DMS53 (cell line): ENCODE measurements at regions not wholly inside any gene's neighbourhood (a gene's known extent, or its start where the extent isn't known, plus 50 kb on each side); places are given as distances from the start of the nearest gene placed in this dataset.
"Not testable (repeated sequence)": the region's sequence is repeated elsewhere in the genome, so short reads cannot be mapped to it uniquely, and the experiment has no call there.

Experiments
- DNase-seq: peaks from one replicate; lab custom pipeline; 2025; lab: John Stamatoyannopoulos, UW

DNA sequence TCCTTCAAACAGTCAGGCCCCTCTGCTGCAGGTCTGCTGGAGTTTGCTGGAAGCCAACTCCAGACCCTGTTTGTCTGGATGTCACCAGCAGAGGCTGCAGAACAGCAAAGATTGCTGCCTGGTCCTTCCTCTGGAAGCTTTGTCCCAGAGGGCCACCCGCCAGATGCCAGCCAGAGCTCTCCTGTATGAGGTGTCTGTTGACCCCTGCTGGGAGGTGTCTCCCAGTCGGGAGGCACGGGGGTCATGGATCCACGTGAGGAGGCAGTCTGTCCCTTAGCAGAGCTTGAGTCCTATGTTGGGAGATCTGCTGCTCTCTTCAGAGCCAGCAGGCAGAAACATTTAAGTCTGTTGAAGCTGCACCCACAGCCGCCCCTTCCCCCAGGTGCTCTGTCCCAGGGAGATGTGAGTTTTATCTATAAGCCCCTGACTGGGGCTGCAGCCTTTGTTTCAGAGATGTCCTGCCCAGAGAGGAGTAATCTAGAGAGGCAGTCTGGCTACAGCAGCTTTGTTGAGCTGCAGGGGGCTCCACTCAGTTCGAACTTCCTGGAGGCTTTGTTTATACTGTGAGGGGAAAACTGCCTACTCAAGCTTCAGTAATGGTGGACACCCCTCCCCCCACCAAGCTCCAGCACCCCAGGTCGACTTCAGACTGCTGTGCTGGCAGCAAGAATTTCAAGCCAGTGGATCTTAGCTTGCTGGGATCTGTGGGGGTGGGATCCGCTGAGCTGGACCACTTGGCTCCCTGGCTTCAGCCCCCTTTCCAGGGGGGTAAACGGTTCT, 72.1 kb downstream of the OGFRL1 start:
- DNase-seq, result not testable (repeated sequence)

DNA sequence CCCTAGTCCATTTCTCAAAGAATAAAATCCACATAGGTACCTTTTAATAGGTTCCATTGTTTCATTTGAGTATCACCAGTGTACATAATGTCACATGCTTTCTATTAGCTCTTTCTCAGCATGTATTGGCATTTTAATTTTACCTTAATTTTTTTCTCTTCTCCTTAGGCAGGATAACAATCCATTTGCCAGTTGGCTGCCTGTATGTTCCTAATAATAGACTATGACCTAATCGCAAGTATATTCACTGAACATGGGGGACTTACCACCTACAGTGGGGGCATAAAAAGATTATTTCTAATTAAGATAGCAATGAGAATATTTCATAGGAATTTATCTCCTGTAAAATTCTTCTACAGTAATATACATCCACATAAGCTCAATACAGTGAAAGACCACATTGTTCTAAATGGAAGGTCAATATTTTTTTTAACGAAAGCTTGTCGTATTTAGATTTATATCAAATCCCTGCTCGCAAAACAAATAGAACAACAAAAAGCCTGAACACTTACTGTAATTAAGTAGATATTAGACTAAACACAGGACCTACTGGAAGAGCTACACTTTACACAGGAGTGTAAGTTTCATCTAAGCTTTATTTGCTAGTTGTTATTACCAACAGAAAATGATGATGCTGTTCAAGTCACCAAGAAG, 76.4 kb downstream of the OGFRL1 start:
- no peak for DNase-seq

DNA sequence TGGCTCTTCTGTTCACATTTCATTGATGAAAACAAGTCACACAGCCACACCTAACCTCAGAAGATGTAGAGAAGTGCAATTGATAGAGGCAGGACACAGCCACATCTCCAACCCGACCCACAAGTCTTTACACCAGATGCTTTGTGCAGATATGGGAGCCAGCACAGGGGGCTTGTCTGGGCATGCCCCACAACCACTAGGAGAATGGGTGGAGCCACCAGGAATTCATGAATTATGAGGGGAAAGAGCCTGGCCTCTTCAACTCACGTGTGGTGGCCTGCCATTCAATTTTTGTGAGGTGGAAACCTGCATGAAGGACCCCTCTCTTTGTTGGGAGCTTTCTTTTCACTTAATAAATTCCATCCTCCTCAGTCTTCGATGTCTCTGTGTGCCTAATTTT, 79.1 kb downstream of the OGFRL1 start:
- peak; percentile 12 for DNase-seq

DNA sequence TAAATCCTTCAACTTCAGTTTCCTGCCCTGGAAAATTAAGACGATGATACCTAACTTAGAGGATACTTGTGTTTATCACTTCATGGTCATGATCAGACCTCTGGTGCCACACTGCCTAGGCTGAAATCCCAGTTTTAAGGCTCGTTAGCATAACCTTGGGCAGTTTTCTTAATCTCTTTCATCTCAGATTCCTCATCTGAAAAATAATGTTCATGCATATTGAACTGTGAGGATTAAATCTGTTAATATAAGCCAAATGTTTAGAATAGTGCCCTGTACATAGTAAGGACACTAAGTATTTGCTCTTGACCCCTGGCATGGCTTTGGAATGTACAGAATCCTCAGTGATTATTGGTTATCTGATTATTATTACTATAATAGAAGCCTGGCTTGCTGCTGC, 79.7 kb downstream of the OGFRL1 start:
- DNase-seq, result no peak

DNA sequence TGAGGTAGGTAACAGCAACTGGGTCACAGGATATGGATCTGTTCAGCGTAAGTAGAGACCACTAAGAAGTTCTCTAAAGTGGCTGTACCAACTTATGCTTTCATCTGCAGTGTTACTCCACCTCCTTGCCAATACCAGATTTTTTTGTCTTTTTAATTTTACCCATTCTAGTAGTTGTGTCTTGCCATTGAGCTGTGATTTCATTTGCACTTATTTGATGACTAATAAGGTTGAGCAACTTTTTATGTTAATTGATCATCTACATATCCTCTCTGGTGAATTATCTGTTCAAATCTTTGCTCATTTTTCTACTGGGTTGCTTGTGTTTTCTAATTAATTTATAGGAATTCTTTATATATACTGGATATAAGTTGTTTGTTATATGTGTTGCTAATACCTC, 82.9 kb downstream of the OGFRL1 start:
- no peak for DNase-seq

DNA sequence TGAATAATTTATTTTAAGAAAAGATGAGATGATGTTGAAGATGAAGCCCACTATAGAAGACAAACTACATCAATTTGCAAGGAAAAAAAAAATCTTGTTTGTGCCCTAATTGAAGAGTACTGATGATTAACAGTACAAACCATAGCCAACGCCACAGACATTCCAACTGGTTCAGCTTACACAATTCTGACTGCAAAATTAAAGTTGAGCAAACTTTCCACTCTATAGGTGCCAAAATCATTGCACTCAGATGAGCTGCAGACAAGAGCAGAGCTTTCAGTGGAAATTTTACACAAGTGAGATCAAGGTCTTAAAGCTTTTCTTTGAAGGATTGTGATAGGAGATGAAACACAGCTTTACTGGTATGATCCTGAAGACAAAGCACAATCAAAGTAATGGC, 85.3 kb downstream of the OGFRL1 start:
- DNase-seq, result no peak

DNA sequence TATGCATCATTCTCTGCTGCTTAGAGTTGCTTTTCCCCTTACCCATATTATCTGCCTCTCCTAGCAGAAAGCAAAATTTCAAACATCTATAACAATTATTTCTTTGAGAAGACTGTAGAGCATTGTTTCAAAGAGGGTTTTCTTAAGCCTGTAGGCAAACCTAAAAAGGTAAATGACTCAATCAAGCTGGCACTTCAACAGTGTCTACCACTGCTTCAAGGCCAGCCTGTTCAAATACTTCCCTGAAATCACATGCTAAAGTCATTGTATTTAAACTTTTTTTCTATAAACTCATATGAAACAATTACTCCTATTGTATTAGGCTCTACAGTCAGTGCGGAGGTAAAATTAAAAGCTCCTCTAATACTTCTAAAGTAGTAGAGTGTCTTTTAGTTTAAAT, 87.1 kb downstream of the OGFRL1 start:
- peak; percentile 20 for DNase-seq

DNA sequence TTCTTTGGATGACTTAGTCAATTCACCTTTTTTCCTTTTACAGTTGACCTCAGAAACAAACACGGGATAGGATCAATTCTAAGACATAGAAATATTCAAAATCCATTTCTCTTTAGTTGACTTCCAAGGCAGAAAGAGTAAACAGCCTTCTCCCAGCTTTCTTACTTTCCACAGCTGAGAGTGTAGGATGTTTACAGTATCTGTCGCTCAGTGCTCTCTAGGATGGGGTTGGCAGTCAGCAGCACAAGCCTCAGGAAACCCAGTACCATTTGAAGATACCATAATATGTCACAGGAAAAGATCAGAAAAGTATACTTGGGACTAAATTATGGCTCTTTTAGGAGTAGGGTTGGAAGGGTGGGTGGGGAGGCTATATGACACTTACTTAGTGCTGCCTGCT, 88.2 kb downstream of the OGFRL1 start:
- no peak for DNase-seq

DNA sequence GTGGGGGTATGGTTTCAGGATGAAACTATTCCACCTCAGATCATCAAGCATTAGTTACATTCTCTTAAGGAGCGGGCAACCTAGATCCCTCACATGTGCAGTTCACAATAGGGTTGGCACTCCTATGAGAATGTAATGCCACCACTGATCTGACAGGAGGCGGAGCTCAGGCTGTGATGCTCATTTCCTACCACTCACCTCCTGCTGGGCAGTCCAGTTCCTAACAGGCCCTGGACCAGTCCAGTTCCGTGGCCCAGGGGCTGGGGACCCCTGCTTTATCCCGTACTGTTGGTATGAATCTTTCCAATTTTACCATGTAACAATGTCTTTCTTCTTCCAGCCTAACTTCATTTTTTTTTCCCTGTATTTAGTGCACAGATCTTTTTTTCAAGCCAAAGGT, 94.9 kb downstream of the OGFRL1 start:
- DNase-seq, result peak; percentile 40

DNA sequence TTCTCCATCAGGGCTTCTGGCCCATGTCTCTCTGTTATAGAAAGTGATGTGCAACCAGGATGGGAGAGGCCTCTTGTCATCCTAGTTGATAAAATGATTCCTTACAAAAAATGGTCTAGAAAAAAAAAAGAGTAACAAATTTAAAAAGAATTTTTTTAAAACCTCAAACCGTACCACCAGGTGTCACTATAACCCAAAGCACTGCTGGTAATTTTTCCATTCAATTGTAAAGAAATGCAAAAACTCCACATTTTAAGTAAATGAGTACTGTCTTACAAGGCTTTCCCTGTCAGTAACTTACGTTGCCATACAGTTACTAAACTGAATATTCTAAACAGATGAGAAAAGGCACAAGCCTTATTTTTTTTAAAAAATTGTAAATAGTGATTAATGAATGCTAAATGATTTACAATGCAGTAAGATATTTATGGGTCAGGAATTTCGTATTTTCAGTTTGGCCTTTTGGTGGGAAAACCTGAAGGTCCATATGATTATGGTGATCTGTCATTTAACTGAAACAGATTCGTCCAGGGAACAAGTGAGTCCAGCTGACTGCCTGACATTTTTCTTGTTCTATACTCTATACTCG, 95.4 kb downstream of the OGFRL1 start:
- DNase-seq, result peak; percentile 78

DNA sequence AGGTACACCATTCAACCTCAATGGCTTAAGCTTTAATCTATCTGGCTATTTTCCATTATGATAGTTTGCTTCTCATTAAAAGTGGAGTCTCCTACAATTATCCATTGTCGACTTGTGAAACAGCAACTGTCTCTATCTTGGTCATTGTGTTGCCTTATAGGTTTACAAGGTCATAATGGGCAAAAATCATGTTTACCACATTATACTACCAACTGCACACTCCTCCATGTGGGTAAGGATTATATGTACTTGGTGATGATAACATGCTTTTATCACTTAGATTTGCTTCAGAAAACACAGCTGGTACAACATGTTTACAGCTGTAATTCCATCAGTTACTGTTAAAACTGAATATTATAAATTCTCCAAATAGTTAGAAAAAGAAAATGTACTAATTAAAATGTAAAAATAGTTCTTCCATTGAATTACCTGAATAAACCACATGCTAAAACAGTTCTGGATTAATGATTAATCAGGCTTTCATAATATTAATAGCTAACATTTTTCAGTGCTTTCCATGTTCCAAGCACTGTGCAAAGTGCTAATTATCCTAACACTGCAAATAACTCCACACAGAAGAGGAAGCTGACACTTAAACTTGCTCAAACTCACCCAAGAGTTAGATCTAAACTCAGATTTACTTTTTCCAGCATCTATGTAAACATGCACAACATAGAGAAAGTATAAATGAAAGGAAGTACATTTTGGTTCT, 96.7 kb downstream of the OGFRL1 start:
- peak; percentile 21 for DNase-seq

DNA sequence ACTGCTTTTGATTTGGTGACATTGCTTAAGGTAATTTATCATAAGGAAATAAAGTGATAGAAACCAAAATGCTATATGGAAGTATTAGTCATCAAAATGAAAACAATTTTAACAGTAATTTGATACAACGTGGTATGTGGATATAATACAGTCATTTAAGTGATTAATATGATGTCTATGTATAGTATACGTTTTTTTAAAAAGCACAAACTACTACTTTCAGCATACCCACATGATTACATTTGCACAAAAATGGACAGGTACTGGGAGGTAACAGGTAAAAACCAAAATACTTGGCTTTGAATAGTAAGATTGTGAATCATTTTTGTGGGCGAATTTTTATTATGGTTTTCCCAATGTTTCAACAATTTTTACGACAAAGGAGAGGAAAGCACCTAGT, 97.6 kb downstream of the OGFRL1 start:
- no peak for DNase-seq

DNA sequence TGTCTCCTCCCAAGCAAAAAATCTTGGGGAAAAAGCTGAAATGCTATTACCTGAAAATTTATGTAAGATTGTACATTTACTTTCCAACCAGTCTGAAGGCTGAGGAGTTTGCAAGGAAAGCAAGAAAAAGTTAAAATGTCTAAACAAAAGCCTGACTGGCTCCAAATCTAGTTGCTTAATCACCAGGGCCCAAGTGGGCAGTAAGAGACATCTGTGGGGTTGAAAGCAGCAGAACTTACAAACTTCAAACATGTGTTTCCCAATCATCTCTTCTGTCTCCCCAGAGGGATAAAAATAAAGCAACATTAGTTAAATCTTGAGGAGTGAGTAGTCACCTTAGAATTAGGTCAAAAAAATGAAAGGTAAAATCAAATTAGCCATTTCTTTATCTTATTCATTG, 98.6 kb downstream of the OGFRL1 start:
- no peak for DNase-seq

DNA sequence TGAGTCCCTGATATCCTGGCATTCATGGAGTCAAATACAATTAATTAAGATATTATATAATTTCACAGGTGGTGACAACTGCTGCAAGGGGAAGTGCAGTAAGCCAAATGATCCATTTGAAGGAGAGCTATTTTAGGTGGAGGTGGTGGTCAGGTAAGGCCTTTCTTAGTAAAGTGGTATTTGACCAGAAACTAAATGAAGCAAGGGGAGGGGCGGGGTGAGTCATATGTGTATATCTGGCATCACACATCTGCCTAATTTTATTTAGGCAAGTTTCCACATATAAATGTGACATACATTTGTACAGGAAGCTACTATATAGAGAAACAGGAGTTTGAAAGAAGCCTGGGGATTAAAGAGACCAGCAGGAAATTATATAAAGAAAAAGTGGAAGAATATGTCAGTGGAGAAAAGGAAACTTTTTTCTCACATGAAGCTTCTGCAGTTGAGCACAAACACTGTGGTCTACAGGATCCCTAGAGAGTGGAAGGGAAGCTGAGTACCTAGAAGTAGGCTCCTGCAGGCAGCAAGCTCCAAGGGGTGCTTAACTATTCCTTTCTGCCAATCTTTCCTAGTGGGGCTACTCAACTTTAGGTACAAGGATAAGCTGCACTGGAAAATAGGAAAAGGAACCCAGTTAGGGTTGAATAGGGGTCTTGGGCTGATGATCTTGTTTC, 99.6 kb downstream of the OGFRL1 start:
- DNase-seq, result no peak

DNA sequence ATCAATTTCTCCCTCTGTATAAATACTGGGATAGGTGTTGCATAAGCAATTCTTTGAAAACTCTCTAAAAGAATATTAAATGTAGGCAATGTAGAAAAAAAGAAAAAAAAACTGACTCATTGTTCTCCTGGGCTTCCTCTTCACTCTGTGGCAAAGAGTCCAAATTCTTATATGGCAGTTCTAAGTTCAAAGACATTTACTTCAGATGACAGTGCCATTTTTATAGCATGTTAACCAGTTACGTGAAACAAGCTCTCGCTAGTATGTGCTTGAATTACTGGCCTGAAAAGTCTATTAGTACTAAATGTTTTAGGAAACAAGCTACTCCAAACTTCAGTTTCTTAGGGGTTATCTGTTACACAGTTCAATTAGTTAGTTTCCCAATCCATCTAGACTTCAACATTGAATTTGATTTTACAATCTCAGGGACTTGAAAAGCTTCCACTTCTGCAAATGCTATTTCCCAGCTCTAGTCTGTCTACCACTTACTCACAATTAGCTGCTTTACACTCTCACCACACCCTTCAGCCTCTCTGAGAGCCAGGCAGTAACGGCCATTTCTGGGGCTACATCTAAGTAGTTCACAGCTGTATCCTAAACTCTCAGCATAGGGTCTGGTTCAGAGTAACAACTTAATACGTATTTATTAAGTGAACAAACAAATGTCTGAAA, 100.4 kb downstream of the OGFRL1 start:
- no peak for DNase-seq

DNA sequence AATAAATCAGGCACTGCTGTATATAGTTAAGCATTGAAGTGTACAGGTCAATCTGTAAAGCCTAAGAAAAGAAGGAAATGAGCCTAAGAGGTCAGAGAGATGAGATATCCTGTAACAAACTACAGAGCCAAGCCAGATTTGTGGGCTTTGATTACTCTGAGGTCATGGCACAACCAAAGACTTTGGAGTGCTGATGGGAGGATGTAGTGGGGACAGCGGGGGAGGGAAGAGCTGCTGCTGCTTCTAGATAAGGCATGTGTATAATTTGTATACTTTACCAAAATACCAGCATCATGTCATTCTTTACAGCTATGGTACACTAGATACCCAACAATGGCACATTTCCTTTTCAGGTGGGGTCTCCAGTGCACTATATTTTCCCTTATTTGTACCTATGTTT, 102.5 kb downstream of the OGFRL1 start:
- no peak for DNase-seq

DNA sequence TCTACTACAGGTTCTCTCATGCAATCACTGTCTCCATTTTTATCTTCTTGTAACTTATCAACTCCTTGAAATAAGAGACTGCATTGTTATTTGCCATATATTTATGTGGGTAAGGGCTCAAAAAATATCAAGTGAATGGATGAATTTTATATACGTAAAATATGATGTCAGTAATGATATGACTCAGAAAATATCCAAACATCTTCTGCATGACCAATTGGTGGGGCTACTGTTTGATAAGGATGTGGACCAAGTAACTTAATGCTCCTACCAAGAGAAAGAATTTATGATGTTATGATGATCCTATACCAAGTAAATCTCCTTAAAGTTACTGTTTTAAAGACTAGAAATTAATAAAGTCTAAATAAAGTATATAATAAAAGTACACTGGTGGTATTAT, 103.7 kb downstream of the OGFRL1 start:
- DNase-seq, result no peak

DNA sequence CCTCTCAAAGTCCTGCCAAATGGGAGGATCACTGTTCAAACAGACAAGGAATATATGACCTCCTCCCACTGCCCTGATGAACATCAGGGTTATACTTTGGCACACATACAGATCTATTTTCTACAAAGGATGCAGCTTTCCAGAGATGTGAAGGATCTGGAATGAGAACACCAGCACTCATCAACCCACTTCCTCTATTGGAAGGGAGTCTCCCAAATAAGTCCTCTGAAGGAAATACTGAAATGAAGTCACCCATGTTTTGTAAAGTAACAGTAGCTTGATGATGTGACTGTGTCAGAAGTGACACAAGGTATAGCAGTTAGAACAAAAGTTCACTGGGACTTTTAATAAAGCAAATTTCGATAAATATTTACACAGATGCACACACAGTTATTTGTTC, 104.9 kb downstream of the OGFRL1 start:
- DNase-seq, result peak; percentile 53

DNA sequence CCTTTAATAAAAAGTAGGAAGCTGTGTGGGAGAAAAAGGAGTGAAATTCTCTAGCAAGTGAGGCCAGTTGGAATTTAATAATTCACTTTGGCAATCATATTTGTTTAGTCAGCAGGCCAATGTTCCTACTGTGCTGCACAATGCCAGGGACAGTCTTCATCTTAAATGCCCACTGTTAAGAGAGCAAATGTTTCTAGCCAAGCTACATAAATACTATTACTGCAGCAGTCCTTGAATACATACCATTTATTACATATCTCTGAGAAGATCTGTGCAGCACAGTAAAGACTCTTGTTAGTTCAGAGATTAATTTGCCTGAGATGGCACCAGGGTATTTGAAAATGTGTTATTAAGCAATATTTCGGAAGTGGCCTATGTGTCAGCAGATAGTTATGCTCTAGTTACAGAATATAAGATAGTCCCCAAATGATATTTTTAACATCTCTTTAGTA, 105.4 kb downstream of the OGFRL1 start:
- no peak for DNase-seq

DNA sequence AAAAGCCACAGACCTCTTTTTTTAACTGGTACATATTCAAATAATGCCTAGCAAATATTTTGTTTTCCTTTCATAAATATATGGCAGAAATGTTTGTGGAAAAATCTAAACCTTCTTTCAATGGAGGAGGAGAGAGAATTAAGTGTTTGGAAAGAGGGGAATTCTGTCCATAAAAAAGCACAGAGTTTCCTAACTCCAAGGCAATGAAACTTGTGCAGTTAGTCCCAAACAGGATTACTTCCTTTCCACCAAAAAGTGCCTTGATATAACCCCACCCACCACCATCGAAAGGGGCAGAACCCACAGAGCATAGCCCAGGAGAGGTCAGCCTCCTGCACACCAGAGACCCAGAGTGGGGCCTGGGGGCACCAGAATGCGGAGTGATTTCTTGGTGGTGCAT, 106.3 kb downstream of the OGFRL1 start:
- no peak for DNase-seq

DNA sequence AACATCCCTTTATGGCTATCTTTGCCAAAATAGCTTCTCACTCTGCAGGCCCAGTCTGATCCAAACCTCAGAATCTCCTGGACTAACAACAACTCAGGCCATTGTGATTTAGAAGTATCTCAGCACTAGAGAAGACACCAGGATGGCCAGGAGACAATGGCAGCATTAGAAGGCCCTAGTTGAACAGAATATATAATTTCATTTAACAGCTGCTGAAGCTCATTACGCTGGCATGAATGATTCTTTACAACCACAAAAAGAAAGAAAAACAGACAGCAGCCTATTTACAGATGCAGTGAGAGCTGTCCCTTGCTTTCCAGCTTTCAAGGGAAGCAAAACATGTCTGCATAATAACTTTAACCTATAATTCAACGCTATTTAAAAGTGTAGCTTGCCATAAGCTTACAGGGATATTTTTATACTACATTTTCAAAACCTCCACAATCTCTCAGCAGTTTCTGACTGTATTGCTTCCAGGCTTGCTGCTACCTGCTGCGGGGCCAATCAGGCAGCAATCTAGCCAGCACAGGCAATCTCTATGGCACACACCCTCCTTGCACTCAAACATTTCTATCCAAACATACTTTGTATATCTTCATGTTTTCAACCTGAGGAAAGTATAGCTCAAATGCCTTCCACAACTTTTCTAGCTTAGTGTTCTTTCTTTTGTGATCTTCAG, 107.3 kb downstream of the OGFRL1 start:
- no peak for DNase-seq
